A549 (cell line): ENCODE measurements at regions not wholly inside any gene's neighbourhood (a gene's known extent, or its start where the extent isn't known, plus 50 kb on each side); places are given as distances from the start of the nearest gene placed in this dataset.

Experiments used
- CTCF ChIP-seq: fragments of >200 bp; sonication (Bioruptor Twin); formaldehyde crosslinking; IDR thresholded peaks from 3 replicates; pipeline ENCODE4 v1.5.1; 2016
- MYC ChIP-seq: IDR thresholded peaks from 2 replicates; pipeline ENCODE4 v1.6.1; 2012; ENCODE audit warnings: mild to moderate bottlenecking, inconsistent platforms, low read length, improper control_type of control experiment, borderline replicate concordance
- POLR2A ChIP-seq: IDR thresholded peaks from 2 replicates; pipeline ENCODE4 v1.6.1; 2012; ENCODE audit warnings: mild to moderate bottlenecking, low read length

- TF ChIP-seq CTCF: no peak
- TF ChIP-seq POLR2A: no peak
- no peak for TF ChIP-seq MYC
Observed at GRCh38 chr15:80325206-80325605, 73.2 kb upstream of the CTXND1 start.
